ENCODE measurements at regions not wholly inside any gene's neighbourhood (a gene's known extent, or its start where the extent isn't known, plus 50 kb on each side); places are given as distances from the start of the nearest gene placed in this dataset.
"Not testable (repeated sequence)": the region's sequence is repeated elsewhere in the genome, so short reads cannot be mapped to it uniquely, and the experiment has no call there.

DNA sequence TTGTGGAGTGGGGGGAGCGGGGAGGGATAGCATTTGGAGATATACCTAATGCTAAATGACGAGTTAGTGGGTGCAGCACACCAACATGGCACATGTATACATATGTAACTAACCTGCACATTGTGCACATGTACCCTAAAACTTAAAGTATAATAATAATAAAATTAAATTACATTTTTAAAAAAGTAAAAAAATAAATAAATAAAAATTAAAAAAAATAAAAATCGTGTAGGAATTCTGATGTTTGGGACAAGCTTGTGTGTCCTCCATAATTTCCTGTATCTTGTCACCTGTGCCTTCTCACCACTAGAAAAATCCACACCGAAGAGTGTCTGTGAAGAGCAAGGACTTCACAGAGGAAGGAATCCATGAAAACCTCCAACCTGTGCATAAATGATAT, 400.5 kb upstream of the MGMT start:
- not testable (repeated sequence) for DNase-seq

GRCh38 chr10:129071411-129071810, 395.6 kb upstream of the MGMT start:
- not testable (repeated sequence) for DNase-seq

- DNase-seq = no peak
These were observed 392.1 kb upstream of the MGMT start for GRCh38 chr10:129074939-129075338.

- DNase-seq = no peak
These were observed 391.5 kb upstream of the MGMT start for GRCh38 chr10:129075508-129075907.

- DNase-seq = no peak
These were observed 391.1 kb upstream of the MGMT start for GRCh38 chr10:129075927-129076326.

GRCh38 chr10:129078346-129078745, 388.7 kb upstream of the MGMT start:
- DNase-seq = no peak

DNA sequence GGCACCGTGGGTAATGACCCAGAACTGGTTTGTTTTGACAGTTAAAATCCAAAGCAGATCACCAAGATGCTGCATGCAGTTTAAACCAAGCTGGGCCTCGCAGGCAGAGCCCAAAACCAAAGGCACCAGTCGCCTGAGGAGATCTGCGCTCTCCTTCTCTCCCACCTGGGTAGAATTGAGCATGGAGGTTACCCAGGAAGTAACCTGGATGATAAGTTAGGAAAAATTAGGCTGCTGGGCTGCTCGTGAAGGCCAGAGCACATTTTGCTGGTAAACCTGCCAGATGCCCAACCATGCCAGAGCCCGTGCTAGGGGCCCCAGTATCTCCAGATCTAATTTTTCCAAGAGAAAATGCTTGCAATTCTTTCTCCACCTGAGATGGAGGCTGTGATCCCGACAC, 388.3 kb upstream of the MGMT start:
- no peak for DNase-seq

- DNase-seq = no peak
These were observed 387.3 kb upstream of the MGMT start for GRCh38 chr10:129079705-129080104.

DNA sequence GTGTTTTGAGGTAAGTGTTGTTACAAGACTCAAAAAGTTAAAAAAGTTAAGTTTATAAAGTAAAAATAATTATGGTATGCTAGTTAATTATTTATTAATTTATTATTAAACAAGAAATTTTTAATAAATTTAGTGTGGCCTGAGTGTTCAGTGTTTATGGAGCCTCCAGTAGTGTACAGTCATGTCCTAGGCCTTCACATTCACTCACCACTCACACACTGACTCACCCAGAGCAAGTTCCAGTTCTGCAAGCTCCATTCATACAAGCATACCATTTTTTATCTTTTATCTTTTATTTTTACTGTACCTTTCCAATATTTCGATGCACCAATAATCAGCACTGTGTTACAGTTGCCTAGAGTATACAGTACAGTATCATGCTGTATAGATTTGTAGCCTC, 381.2 kb upstream of the MGMT start:
- no peak for DNase-seq

GRCh38 chr10:129089341-129089740, 377.7 kb upstream of the MGMT start:
- no peak for DNase-seq

DNA sequence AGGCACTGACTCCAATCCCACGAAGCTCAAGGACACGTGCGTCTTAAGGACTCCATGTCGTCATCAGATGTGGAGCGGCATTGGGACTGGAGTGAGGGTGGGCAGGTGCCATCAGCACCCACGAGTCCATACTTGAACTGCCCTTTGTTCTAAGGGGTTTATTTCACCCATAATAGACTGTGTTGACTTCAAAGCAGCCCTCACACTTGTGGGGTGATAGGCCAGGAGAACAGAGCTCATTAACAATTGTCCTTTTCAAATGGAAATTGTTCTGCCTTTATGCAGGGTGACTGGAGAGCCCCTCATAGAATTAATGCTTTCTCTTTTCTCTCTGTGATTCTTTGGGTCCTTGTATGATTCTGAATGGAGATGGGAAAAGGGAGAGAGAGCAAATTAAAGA, 376.9 kb upstream of the MGMT start:
- DNase-seq = no peak

DNA sequence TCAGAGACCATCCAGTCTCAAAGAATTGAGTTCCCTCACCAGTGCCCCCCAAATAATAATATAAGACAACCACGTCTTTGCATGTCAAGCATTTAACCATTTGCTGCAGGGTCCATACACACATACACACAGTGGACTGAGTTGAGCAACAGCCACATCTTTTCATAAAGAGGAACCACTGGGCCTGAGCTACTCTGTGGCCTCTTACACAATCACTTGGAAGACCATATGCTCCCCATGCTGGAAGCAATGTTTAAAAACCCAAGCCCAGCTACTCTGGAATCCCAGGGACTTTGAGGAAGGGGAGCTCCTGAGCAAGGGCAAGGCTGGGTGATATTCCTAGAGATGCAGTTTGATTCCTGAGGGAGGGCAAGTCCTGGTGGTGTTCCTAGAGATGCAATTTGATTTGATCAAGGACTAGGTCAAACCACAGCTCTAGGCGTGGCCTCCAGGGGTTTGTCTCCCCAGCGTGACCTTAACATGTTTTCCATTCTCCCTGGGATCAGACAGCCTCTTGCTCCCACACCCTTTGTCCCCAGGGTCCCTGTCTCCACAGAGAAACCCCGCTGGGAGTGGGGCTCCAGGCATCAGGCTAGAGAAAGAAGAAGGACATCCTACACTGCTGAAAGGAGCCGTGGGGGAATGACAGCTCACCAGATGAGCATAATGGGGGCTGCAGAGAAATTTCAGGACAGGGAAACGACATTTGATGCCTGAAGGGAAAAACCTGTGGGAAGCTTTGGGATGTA, 376.2 kb upstream of the MGMT start:
- no peak for DNase-seq

GRCh38 chr10:129093641-129094040, 373.4 kb upstream of the MGMT start:
- DNase-seq = no peak

DNA sequence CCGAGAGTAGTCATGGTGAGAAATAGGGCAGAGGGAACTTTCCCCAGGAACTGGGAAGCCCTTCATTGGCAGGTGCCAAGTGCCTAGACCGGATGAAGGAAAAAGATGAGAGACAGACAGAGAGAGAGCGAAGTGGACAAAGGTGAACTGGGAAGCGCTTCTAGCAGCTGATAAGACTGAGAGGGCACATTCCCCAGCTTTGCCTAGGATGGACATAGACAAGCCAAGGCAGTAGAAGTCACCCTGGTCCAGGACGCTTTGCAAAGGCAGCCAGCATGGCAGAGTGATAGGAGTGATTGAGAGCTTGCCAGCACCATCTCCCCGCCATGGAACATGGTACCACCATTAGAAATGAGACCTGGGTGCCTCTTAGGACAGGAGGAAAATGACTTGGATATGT, 372.8 kb upstream of the MGMT start:
- no peak for DNase-seq

GRCh38 chr10:129094861-129095260, 372.2 kb upstream of the MGMT start:
- no peak for DNase-seq

GRCh38 chr10:129095680-129096064, 371.4 kb upstream of the MGMT start:
- DNase-seq = no peak

DNA sequence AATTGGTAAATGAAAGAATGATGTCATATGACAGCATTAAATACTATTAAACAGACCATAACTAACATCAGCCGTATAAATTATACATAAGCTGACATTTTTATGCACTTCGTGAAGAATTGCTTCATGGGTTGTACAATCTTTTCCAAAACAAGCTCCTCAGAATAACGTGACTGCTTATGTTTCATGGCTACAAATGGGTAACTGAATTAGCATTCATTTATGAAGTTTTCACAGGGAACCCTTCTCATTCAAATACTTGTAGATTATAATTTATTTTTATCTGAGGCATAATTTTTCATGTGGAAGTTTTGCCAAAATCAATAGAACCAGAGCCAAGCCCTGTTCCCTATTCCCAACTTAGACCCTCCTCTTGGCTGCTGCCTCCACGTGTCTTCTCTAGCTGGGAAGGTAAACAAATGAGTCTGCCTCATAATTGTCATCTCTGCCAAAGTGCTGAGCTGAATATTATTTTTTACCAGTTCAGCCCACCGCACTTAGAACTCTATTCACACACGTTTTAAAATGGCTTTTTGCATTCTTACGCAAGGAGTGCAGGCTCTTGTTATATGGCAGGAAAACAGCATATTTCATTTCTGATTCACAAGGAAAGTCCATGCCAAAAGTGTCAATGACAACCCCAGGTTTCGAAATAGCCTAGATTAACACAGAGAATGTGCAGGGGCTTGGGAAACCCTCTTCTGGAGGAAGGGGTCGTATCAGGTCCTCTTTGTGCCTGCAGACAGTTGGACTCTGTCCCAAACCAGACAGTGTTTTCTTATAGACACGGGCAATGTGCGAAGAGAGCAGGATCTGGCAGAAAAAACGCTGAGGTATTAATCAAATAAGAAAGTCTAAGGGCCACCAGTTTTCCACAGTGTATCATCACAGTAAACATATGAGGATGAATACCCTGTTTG, 370.7 kb upstream of the MGMT start:
- no peak for DNase-seq

DNA sequence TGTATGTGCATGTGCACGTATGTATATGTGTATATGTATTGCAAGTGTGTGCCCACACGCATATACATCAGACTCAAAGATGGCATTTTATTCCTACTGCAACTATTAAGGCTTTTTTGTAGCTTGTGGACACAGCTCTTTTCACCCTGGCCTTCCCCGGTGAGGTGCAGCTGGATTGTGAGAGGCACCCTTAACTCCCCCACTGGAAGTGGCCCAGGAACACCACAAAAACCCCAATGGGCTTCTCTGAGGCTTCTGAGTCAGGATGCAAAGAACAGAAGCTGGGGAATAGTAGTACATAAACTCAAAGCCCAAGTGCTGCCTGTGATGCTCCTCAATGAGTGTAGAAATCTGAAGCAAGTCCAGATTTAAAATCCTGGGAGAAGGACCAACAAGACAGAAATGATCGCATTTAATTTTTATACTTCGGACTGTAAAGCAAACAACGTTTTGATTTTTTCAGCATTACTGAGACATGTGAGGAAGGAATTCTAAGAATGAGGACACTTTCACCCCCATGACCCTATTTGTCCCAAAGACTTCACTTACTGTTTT, 369.2 kb upstream of the MGMT start:
- DNase-seq = no peak

- no peak for DNase-seq
These were observed 368.5 kb upstream of the MGMT start for GRCh38 chr10:129098517-129098916.

DNA sequence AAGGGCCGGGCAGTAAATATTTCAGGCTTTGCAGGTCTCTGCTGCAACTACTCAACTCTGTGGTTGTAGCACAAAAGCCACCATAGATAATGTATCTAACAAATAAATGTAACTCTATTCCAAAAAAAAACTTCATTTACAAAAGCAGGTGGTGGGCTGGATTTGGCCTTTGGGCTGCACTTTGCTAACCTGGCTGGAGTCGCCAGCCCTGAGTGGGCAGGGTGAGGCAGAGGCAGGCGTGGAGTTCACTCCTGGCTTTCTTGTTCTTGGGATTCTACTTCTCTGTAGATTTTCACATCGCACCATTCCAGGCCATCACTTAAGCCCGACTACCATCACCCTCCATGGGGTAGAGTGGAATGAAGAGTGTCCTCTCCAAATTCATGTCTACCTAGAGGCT, 367.6 kb upstream of the MGMT start:
- DNase-seq = no peak

GRCh38 chr10:129099992-129100391, 367.0 kb upstream of the MGMT start:
- DNase-seq = no peak

DNA sequence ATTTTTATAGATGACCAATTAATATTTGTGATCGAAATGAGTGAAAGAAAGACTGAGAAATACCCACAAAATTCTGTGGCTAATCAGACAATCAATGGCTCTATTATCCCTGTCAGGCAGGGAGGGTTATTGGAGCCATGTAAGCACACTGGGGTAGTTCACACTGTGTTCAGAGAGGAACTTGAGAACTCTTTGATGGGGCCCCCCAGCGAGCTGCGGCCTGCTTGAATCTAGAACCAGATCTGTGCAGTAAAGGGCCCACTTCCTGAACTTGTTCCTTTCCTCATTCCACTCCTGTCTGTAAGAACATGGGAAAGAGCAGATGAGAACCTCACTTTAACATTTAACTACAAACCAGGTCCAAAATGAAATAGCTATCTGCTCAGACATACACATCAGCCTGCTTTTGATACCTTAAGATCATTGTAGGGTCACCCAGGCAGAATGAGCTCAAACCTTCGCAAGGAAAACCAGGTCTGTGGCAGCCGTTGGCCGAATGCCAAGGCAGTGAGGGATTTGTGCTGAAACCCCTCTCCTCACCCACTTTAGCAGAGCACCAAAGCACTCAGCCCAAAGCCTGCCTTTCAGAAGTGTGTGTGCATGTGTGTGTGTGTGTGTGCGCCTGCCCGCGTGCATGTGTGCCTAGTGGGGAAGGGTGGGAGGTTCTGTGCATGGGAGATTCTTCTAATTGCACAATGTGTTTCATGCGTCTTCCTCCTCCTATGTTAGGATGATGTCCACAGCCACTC, 365.6 kb upstream of the MGMT start:
- no peak for DNase-seq
